DND-41 (cell line): ENCODE measurements at regions not wholly inside any gene's neighbourhood (a gene's known extent, or its start where the extent isn't known, plus 50 kb on each side); places are given as distances from the start of the nearest gene placed in this dataset.

Source experiments
- ATAC-seq: fragments of 200-7000 bp; cut with Tn5 transposase; 3 replicates; pipeline ENCODE4 v1.9.1; 2021; ENCODE audit warnings: low read depth; ENCODE audit not compliant: insufficient read depth
- DNase-seq: peaks from one replicate; pipeline ENCODE4 v3.0.0-alpha.2; 2020
- H2AFZ ChIP-seq: 2 replicates; pipeline ENCODE4 v1.6.0; 2012; ENCODE audit warnings: low read depth, low read length
- H3K27ac ChIP-seq: 2 replicates; pipeline ENCODE4 v1.5.1; 2012; ENCODE audit warnings: low read length, inconsistent platforms
- H3K27me3 ChIP-seq: fragments of 200-600 bp; sonication (generic); 2 replicates; pipeline ENCODE4 v1.6.0; 2012; ENCODE audit warnings: low read length, mild to moderate bottlenecking, inconsistent platforms; ENCODE audit not compliant: insufficient read depth, poor library complexity
- H3K36me3 ChIP-seq: 2 replicates; pipeline ENCODE4 v1.5.1; 2012; ENCODE audit warnings: low read length, inconsistent platforms; ENCODE audit not compliant: insufficient read depth
- H3K4me1 ChIP-seq: 2 replicates; pipeline ENCODE4 v1.5.1; 2012; ENCODE audit warnings: mild to moderate bottlenecking, low read length; ENCODE audit not compliant: insufficient read depth
- H3K4me2 ChIP-seq: 2 replicates; pipeline ENCODE4 v1.6.0; 2012; ENCODE audit warnings: mild to moderate bottlenecking, moderate library complexity, low read length, inconsistent platforms; ENCODE audit not compliant: insufficient read depth
- H3K4me3 ChIP-seq, 2 experiments: fragments of 200-600 bp in 1 of 2; shearing (Covaris generic) in 1 of 2; 2 replicates each; pipeline ENCODE4 v1.5.1; 2012 to 2016; ENCODE audit warnings: inconsistent platforms in 2 of 2, low read length in 2 of 2, mild to moderate bottlenecking in 2 of 2, low read depth in 1 of 2, moderate library complexity in 1 of 2
- H3K79me2 ChIP-seq: 2 replicates; pipeline ENCODE4 v1.6.0; 2012; ENCODE audit warnings: low read length, inconsistent platforms; ENCODE audit not compliant: insufficient read depth
- H3K9ac ChIP-seq: 2 replicates; pipeline ENCODE4 v1.6.0; 2012; ENCODE audit warnings: low read depth, mild to moderate bottlenecking, inconsistent platforms, low read length, moderate library complexity
- H3K9me3 ChIP-seq: 2 replicates; pipeline ENCODE4 v1.5.1; 2012; ENCODE audit warnings: low read length, moderate library complexity, mild to moderate bottlenecking, inconsistent platforms; ENCODE audit not compliant: insufficient read depth, severe bottlenecking
- H4K20me1 ChIP-seq: 2 replicates; pipeline ENCODE4 v1.6.0; 2012; ENCODE audit warnings: low read length; ENCODE audit not compliant: insufficient read depth
- CTCF ChIP-seq: IDR thresholded peaks from 2 replicates; pipeline ENCODE4 v1.5.1; 2012; ENCODE audit warnings: borderline replicate concordance, low read length, moderate library complexity, mild to moderate bottlenecking; ENCODE audit not compliant: poor library complexity, severe bottlenecking; ENCODE audit errors: extremely low read depth
- EZH2 ChIP-seq: IDR thresholded peaks from 3 replicates; pipeline ENCODE4 v1.6.1; 2012; ENCODE audit warnings: borderline replicate concordance, low read depth, mild to moderate bottlenecking, moderate library complexity, low read length, inconsistent platforms; ENCODE audit not compliant: severe bottlenecking

DNA sequence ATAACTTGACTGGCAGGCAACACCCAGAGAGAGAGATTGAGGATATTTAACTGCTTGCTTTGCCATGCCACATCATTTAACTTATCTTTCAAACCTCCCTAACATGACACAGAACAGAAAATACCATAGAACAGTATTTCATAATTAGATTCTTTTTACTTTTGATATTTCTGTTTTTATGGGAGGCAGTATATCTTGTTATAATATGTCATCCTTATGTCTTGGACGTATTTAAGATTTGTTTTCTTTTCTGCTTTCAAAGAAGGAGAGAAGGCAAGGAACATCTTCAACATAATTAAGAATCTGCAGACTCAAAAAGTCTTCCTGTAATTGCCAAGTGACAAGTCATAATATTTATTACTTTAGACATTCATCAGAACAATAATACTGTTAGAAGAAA, 1283.7 kb downstream of the GRIK2 start:
- TF ChIP-seq EZH2, result no peak
- no peak for TF ChIP-seq CTCF
- DNase-seq (no peak), ATAC-seq (no peak)
- Histone ChIP-seq H2AFZ (no peak overlapping the region), H4K20me1 (no peaks in the 10 kb centered on the region), H3K79me2 (no peaks in the 10 kb centered on the region), H3K27ac (no peak overlapping the region), H3K4me3 (no peak overlapping the region), H3K36me3 (no peaks in the 10 kb centered on the region), H3K4me2 (no peak overlapping the region), H3K27me3 (no peaks in the 10 kb centered on the region), H3K9ac (no peak overlapping the region), H3K9me3 (no peaks in the 10 kb centered on the region), H3K4me1 (no peaks in the 10 kb centered on the region)

DNA sequence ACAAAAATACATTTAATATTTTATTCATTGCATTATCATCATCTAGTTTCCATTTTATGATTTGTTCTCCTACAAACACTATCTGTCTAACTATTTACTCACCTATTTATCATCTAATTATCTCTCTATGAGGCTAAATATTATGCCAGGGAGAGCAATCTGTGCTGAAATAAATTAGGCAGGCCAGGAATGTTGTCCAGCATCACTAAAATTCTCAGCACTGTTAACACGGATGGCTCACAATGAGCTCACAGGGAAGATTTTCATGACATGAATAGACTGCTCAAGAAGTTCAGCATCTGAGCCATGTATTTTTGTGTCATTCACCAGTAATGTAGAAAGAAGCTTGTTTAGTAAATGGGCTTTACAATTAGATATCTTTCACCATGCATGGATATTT, 1277.2 kb downstream of the GRIK2 start:
- DNase-seq (no peak), ATAC-seq (no peak)
- Histone ChIP-seq H3K4me1 (no peaks in the 10 kb centered on the region), H3K4me2 (no peak overlapping the region), H2AFZ (no peak overlapping the region), H3K36me3 (no peaks in the 10 kb centered on the region), H3K27me3 (no peaks in the 10 kb centered on the region), H3K9me3 (no peaks in the 10 kb centered on the region), H3K27ac (no peak overlapping the region), H3K4me3 (no peak overlapping the region), H4K20me1 (no peaks in the 10 kb centered on the region), H3K79me2 (no peaks in the 10 kb centered on the region), H3K9ac (no peak overlapping the region)
- TF ChIP-seq CTCF, result no peak

GRCh38 chr6:102662851-102663250, 1269.3 kb downstream of the GRIK2 start:
- no peaks in the 10 kb centered on the region for H4K20me1 ChIP-seq
- ATAC-seq (no peak), DNase-seq (no peak)
- no peaks in the 10 kb centered on the region for H3K79me2 ChIP-seq
- H3K4me3 ChIP-seq, result no peak overlapping the region
- H3K27me3 ChIP-seq, result no peaks in the 10 kb centered on the region
- H3K4me1 ChIP-seq, result no peaks in the 10 kb centered on the region
- TF ChIP-seq CTCF (no peak), EZH2 (no peak)
- H3K4me2 ChIP-seq, result no peak overlapping the region
- H3K9me3 ChIP-seq, result no peaks in the 10 kb centered on the region
- H2AFZ ChIP-seq, result no peak overlapping the region
- H3K9ac ChIP-seq, result no peak overlapping the region
- no peaks in the 10 kb centered on the region for H3K36me3 ChIP-seq
- H3K27ac ChIP-seq, result no peak overlapping the region

GRCh38 chr6:102660303-102660702, 1266.8 kb downstream of the GRIK2 start:
- no peak overlapping the region for H2AFZ ChIP-seq
- H3K36me3 ChIP-seq, result no peaks in the 10 kb centered on the region
- H3K27me3 ChIP-seq, result no peaks in the 10 kb centered on the region
- no peaks in the 10 kb centered on the region for H3K79me2 ChIP-seq
- DNase-seq, result no peak
- H3K4me2 ChIP-seq, result no peak overlapping the region
- ATAC-seq, result no peak
- H3K4me1 ChIP-seq, result no peaks in the 10 kb centered on the region
- H4K20me1 ChIP-seq, result no peaks in the 10 kb centered on the region
- H3K4me3 ChIP-seq, result no peak overlapping the region
- no peak for TF ChIP-seq EZH2
- no peak for TF ChIP-seq CTCF
- no peaks in the 10 kb centered on the region for H3K9me3 ChIP-seq
- H3K27ac ChIP-seq, result no peak overlapping the region
- H3K9ac ChIP-seq, result no peak overlapping the region
